ENCODE measurements at regions not wholly inside any gene's neighbourhood (a gene's known extent, or its start where the extent isn't known, plus 50 kb on each side); places are given as distances from the start of the nearest gene placed in this dataset.

DNA sequence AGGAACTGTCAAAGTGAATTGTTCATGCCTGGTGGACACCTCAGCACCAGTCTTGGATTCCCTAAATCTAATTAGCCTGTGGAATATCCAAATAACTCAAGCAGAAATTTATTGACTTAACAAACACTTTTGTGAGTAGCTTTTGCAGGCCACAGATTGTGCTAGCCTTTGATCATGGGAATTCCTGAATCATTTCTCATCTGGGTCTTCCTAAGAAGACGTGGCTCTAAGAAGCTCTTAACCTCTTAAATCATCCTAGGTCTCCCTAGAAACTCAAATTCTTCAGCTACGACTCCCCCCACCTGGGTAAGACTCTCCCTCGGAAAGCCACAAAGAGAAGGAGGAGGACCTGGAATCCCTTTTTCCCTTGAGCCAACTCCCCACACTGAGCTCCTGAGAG, 53.8 kb upstream of the PSEN2 start:
- TF ChIP-seq, protein P1, sequence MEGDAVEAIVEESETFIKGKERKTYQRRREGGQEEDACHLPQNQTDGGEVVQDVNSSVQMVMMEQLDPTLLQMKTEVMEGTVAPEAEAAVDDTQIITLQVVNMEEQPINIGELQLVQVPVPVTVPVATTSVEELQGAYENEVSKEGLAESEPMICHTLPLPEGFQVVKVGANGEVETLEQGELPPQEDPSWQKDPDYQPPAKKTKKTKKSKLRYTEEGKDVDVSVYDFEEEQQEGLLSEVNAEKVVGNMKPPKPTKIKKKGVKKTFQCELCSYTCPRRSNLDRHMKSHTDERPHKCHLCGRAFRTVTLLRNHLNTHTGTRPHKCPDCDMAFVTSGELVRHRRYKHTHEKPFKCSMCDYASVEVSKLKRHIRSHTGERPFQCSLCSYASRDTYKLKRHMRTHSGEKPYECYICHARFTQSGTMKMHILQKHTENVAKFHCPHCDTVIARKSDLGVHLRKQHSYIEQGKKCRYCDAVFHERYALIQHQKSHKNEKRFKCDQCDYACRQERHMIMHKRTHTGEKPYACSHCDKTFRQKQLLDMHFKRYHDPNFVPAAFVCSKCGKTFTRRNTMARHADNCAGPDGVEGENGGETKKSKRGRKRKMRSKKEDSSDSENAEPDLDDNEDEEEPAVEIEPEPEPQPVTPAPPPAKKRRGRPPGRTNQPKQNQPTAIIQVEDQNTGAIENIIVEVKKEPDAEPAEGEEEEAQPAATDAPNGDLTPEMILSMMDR (conservative IDR thresholded peaks at IDR 0.05; ENCODE audit: low read length), result no peak
- no peak for TF ChIP-seq EZH2phosphoT487 (IDR thresholded peaks at IDR 0.05; ENCODE audit: borderline replicate concordance, low read depth, low read length)

Data from OCI-LY7 (cell line).